GM10266 (cell line): ENCODE measurements at regions not wholly inside any gene's neighbourhood (a gene's known extent, or its start where the extent isn't known, plus 50 kb on each side); places are given as distances from the start of the nearest gene placed in this dataset.

Experiments used
- DNase-seq: peaks from one replicate; pipeline ENCODE4 v3.0.0; 2012; ENCODE audit errors: extremely low spot score
- CTCF ChIP-seq: IDR thresholded peaks from 2 replicates; pipeline ENCODE4 v1.5.1; 2012; ENCODE audit warnings: mild to moderate bottlenecking, low read depth; ENCODE audit not compliant: control insufficient read depth, insufficient read depth; ENCODE audit errors: missing control alignments

- no peak for DNase-seq
- TF ChIP-seq CTCF: no peak
Measured at GRCh38 chr5:74324556-74324955, 316.0 kb downstream of the ENC1 start.

GRCh38 chr5:74322944-74323343, 317.6 kb downstream of the ENC1 start:
- DNase-seq: no peak
- TF ChIP-seq CTCF: no peak

- no peak for TF ChIP-seq CTCF
- DNase-seq: no peak
Measured at GRCh38 chr5:74322191-74322590, 318.3 kb downstream of the ENC1 start.

- no peak for TF ChIP-seq CTCF
- no peak for DNase-seq
Measured at GRCh38 chr5:74321326-74321725, 319.2 kb downstream of the ENC1 start.

GRCh38 chr5:74320526-74320925, 320.0 kb downstream of the ENC1 start:
- TF ChIP-seq CTCF: no peak
- no peak for DNase-seq

GRCh38 chr5:74319076-74319475, 321.5 kb downstream of the ENC1 start:
- no peak for TF ChIP-seq CTCF
- DNase-seq: no peak

- no peak for TF ChIP-seq CTCF
- DNase-seq: peak; percentile 4
Measured at GRCh38 chr5:74316064-74316603, 324.4 kb downstream of the ENC1 start.
